Panc1 (cell line): ENCODE measurements at regions not wholly inside any gene's neighbourhood (a gene's known extent, or its start where the extent isn't known, plus 50 kb on each side); places are given as distances from the start of the nearest gene placed in this dataset.
"Not testable (repeated sequence)": the region's sequence is repeated elsewhere in the genome, so short reads cannot be mapped to it uniquely, and the experiment has no call there.

Source experiments
- ATAC-seq: fragments of 200-7000 bp; cut with Tn5 transposase; 2 replicates; pipeline ENCODE4 v1.9.1; 2020; ENCODE audit warnings: mild to moderate bottlenecking, moderate library complexity
- BruUV-seq: library from RNA; stranded (reverse); fragments of 400-500 nt; replicated peaks from 2 replicates; lab custom pipeline; 2021; lab: Mats Ljungman, UMichigan
- CTCF ChIA-PET: fragments of 300-600 bp; sonication (Branson Sonifier 250); formaldehyde crosslinking; loops from one replicate; lab custom pipeline; 2022; ENCODE audit warnings: antibody characterized with exemption; lab: Charles Lee
- POLR2A ChIA-PET: fragments of 300-600 bp; sonication (Branson Sonifier 250); formaldehyde crosslinking; loops from one replicate; lab custom pipeline; 2022; ENCODE audit warnings: antibody characterized with exemption; lab: Charles Lee
- DNase-seq: peaks from one replicate; pipeline ENCODE4 v3.0.0-alpha.2; 2010; ENCODE audit warnings: low read depth, low spot score
- H3K27ac ChIP-seq: 2 replicates; pipeline ENCODE4 v1.5.1; 2011; ENCODE audit warnings: mild to moderate bottlenecking, low read length, inconsistent platforms
- H3K27me3 ChIP-seq: fragments of 200-500 bp; sonication (Bioruptor generic); 2 replicates; pipeline ENCODE4 v1.6.0; 2014; ENCODE audit warnings: low read length, inconsistent platforms; ENCODE audit not compliant: control insufficient read depth, insufficient read depth
- H3K36me3 ChIP-seq: fragments of 200-500 bp; sonication (Bioruptor generic); 2 replicates; pipeline ENCODE4 v1.5.1; 2014; ENCODE audit warnings: inconsistent platforms, mild to moderate bottlenecking, low read length, moderate library complexity; ENCODE audit not compliant: control insufficient read depth, insufficient read depth
- H3K4me1 ChIP-seq: 2 replicates; pipeline ENCODE4 v1.5.1; 2011; ENCODE audit warnings: inconsistent platforms, mild to moderate bottlenecking, low read length, moderate library complexity; ENCODE audit not compliant: control insufficient read depth, insufficient read depth
- H3K4me3 ChIP-seq, 2 experiments: 2 replicates each; pipeline ENCODE4 v1.5.1; 2011 to 2012; ENCODE audit warnings: low read depth in 2 of 2, low read length in 2 of 2, mild to moderate bottlenecking in 2 of 2, inconsistent platforms in 1 of 2, moderate library complexity in 1 of 2
- H3K9me3 ChIP-seq: fragments of 200-500 bp; sonication (Bioruptor generic); 2 replicates; pipeline ENCODE4 v1.5.1; 2014; ENCODE audit warnings: low read depth, mild to moderate bottlenecking, inconsistent platforms, low read length, moderate library complexity; ENCODE audit not compliant: control insufficient read depth, insufficient read depth
- CTCF ChIP-seq: fragments of 450-650 bp; IDR thresholded peaks from 2 replicates; pipeline ENCODE4 v1.5.1; 2017; ENCODE audit warnings: mild to moderate bottlenecking
- POLR2AphosphoS5 ChIP-seq: IDR thresholded peaks from 2 replicates; pipeline ENCODE4 v1.6.1; 2012; ENCODE audit warnings: mild to moderate bottlenecking, low read depth, low read length, moderate library complexity
- SIN3A ChIP-seq: IDR thresholded peaks from 2 replicates; pipeline ENCODE4 v1.6.1; 2012; ENCODE audit warnings: low read depth, mild to moderate bottlenecking, low read length, moderate library complexity, borderline replicate concordance; ENCODE audit not compliant: insufficient read depth
- TCF7L2 ChIP-seq: IDR thresholded peaks from 2 replicates; pipeline ENCODE4 v1.6.1; 2011; ENCODE audit warnings: mild to moderate bottlenecking, low read depth, low read length, inconsistent platforms
- in situ Hi-C: cut with HindIII; loops from 2 replicates; pipeline ENCODE4 v1.10.0; 2016; ENCODE audit warnings: low sequenced_read_pairs, low pct_unique_long_range_greater_than_20kb
- intact Hi-C: fragments of 100-400 bp; cut with micrococcal nuclease; formaldehyde crosslinking; loops from one replicate; pipeline ENCODE4 v1.10.0; 2022; ENCODE audit not compliant: unreplicated experiment
- TF ChIP-seq, protein P1 (sequence below), 2 experiments: IDR thresholded peaks; 2 replicates each; pipeline ENCODE4 v1.6.1; 2011 to 2012; ENCODE audit warnings: low read depth in 2 of 2, control low read depth in 1 of 2, low read length in 1 of 2, mild to moderate bottlenecking in 1 of 2, moderate library complexity in 1 of 2; ENCODE audit not compliant: insufficient read depth in 1 of 2

- DNase-seq, intact Hi-C loops, H3K9me3 ChIP-seq, H3K27ac ChIP-seq, in situ Hi-C loops, H3K36me3 ChIP-seq, POLR2A ChIA-PET, H3K27me3 ChIP-seq, H3K4me3 ChIP-seq, H3K4me1 ChIP-seq, BruUV-seq, ATAC-seq, CTCF ChIA-PET: not testable (repeated sequence)
- TF ChIP-seq CTCF = peak; percentile 31
These were observed 78.9 kb upstream of the VEPH1 start for GRCh38 chr3:157581956-157582636.

GRCh38 chr3:157581371-157581770, 78.2 kb upstream of the VEPH1 start:
- Histone ChIP-seq H3K36me3 (no peaks in the 10 kb centered on the region), H3K4me1 (no peaks in the 10 kb centered on the region), H3K27me3 (no peaks in the 10 kb centered on the region), H3K4me3 (no peak overlapping the region), H3K9me3 (no peaks in the 10 kb centered on the region), H3K27ac (no peak overlapping the region)
- DNase-seq (no peak), ATAC-seq (no peak)
- POLR2A ChIA-PET = no interaction called here
- CTCF ChIA-PET = no interaction called here
- intact Hi-C loops (no loop called here), in situ Hi-C loops (no loop called here)
- no TSS peak for BruUV-seq
- TF ChIP-seq TCF7L2 (no peak), POLR2AphosphoS5 (no peak), SIN3A (no peak)

- H3K4me1 ChIP-seq = no peaks in the 10 kb centered on the region
- H3K4me3 ChIP-seq = no peak overlapping the region
- ATAC-seq = no peak
- no peak for DNase-seq
- ChIA-PET POLR2A (no interaction called here), CTCF (no interaction called here)
- no peaks in the 10 kb centered on the region for H3K36me3 ChIP-seq
- intact Hi-C loops (no loop called here), in situ Hi-C loops (no loop called here)
- BruUV-seq = no TSS peak
- TF ChIP-seq POLR2AphosphoS5 (no peak), TCF7L2 (no peak), CTCF (no peak), SIN3A (no peak)
- TF ChIP-seq, protein P1, sequence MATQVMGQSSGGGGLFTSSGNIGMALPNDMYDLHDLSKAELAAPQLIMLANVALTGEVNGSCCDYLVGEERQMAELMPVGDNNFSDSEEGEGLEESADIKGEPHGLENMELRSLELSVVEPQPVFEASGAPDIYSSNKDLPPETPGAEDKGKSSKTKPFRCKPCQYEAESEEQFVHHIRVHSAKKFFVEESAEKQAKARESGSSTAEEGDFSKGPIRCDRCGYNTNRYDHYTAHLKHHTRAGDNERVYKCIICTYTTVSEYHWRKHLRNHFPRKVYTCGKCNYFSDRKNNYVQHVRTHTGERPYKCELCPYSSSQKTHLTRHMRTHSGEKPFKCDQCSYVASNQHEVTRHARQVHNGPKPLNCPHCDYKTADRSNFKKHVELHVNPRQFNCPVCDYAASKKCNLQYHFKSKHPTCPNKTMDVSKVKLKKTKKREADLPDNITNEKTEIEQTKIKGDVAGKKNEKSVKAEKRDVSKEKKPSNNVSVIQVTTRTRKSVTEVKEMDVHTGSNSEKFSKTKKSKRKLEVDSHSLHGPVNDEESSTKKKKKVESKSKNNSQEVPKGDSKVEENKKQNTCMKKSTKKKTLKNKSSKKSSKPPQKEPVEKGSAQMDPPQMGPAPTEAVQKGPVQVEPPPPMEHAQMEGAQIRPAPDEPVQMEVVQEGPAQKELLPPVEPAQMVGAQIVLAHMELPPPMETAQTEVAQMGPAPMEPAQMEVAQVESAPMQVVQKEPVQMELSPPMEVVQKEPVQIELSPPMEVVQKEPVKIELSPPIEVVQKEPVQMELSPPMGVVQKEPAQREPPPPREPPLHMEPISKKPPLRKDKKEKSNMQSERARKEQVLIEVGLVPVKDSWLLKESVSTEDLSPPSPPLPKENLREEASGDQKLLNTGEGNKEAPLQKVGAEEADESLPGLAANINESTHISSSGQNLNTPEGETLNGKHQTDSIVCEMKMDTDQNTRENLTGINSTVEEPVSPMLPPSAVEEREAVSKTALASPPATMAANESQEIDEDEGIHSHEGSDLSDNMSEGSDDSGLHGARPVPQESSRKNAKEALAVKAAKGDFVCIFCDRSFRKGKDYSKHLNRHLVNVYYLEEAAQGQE (IDR thresholded peaks at IDR 0.05; ENCODE audit: insufficient read depth in 1 of 2, low read depth in 2 of 2, low read length in 1 of 2) = no peak
- H3K27me3 ChIP-seq = no peaks in the 10 kb centered on the region
- no peak overlapping the region for H3K27ac ChIP-seq
- no peaks in the 10 kb centered on the region for H3K9me3 ChIP-seq
These were observed 75.0 kb upstream of the VEPH1 start for GRCh38 chr3:157578181-157578580.
